ENCODE measurements at regions not wholly inside any gene's neighbourhood (a gene's known extent, or its start where the extent isn't known, plus 50 kb on each side); places are given as distances from the start of the nearest gene placed in this dataset.

DNA sequence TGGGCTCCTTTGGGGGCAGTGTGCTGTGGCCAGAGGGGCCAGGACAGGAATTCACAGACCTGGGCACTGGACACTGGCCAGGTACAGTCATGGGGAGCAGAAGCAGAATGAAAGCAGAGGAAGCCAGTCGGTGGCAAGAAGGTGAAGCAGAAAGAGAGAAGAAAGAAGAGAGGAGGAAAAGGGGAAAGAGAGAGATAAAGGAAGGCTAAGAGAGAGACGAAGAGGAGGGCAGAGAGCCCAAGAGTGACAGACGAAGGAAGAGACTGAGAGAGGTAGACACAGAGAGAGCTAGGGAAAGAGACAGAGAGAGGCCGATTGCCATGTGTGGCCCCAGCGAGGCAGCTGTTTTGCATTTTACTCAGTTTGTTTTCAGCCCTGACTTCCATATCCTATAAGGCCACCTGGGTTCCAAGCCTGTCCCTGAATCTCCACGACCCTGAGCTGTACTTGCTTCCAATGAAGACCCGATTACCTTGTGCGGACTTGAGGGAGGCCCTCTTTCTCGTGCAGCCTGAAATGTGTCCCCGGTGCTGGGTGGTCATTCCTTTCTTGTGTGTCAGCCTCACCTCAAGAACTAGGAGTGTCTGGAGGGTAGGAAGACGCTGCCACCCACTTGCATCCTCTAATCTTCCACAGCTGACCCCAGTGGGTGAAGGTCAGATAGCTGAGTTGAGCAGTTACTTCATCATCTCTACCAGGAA, 73.9 kb downstream of the LSM3 start:
- peaks cover 9% of the 10 kb centered on the region for H3K9me3 Mint-ChIP-seq
- no peak overlapping the region for H3K4me3 Mint-ChIP-seq
- H3K4me1 Mint-ChIP-seq (ENCODE audit: unreplicated experiment), result peaks cover 3% of the 10 kb centered on the region
- H3K27ac Mint-ChIP-seq, result no peak overlapping the region
- H3K36me3 Mint-ChIP-seq, result no peaks in the 10 kb centered on the region
- H3K27me3 Mint-ChIP-seq, result no peaks in the 10 kb centered on the region
- TF ChIP-seq, protein P1, sequence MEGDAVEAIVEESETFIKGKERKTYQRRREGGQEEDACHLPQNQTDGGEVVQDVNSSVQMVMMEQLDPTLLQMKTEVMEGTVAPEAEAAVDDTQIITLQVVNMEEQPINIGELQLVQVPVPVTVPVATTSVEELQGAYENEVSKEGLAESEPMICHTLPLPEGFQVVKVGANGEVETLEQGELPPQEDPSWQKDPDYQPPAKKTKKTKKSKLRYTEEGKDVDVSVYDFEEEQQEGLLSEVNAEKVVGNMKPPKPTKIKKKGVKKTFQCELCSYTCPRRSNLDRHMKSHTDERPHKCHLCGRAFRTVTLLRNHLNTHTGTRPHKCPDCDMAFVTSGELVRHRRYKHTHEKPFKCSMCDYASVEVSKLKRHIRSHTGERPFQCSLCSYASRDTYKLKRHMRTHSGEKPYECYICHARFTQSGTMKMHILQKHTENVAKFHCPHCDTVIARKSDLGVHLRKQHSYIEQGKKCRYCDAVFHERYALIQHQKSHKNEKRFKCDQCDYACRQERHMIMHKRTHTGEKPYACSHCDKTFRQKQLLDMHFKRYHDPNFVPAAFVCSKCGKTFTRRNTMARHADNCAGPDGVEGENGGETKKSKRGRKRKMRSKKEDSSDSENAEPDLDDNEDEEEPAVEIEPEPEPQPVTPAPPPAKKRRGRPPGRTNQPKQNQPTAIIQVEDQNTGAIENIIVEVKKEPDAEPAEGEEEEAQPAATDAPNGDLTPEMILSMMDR (conservative IDR thresholded peaks at IDR 0.05), result no peak
- no peak for DNase-seq (ENCODE audit: extremely low spot score, unreplicated experiment)

DNA sequence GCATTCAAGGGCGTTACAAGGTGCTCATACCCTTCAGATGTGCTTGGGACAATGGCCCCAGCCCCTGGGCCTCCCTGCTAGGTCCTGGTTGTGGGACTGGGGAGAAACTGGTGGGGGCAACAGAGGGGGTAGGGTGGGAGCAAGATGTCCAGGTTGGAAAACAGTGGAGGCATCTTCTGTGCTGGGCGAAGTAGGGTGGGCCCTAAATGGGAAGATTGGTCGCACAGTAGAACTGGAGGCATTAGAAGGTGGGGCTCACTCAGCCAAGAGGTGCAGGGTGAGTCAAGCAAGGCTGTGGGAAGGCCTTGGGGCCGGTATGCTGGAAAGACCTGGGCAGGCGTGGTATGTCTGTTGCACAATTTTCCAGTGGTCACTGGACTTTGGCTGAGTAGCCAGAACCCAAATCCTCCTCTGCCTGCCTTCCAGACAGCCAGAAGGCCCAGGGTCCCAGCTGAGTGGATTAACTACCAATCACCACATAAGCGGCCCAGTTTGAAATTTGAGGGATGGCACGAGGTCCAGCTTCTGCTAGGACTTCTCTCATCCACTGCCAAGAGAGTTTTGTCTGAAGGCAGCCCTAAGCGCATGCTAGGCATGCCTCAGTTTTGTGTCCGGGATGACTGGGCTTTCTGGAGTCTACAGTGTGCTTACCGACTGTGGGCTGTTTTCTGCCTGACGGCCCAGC, 74.5 kb downstream of the LSM3 start:
- no peaks in the 10 kb centered on the region for H3K27me3 Mint-ChIP-seq
- H3K4me3 Mint-ChIP-seq, result no peak overlapping the region
- no peaks in the 10 kb centered on the region for H3K36me3 Mint-ChIP-seq
- H3K4me1 Mint-ChIP-seq (ENCODE audit: unreplicated experiment), result peaks cover 3% of the 10 kb centered on the region
- TF ChIP-seq, protein P1 (conservative IDR thresholded peaks at IDR 0.05), result no peak
- H3K27ac Mint-ChIP-seq, result no peak overlapping the region
- DNase-seq (ENCODE audit: extremely low spot score, unreplicated experiment), result no peak
- peaks cover 9% of the 10 kb centered on the region for H3K9me3 Mint-ChIP-seq

DNA sequence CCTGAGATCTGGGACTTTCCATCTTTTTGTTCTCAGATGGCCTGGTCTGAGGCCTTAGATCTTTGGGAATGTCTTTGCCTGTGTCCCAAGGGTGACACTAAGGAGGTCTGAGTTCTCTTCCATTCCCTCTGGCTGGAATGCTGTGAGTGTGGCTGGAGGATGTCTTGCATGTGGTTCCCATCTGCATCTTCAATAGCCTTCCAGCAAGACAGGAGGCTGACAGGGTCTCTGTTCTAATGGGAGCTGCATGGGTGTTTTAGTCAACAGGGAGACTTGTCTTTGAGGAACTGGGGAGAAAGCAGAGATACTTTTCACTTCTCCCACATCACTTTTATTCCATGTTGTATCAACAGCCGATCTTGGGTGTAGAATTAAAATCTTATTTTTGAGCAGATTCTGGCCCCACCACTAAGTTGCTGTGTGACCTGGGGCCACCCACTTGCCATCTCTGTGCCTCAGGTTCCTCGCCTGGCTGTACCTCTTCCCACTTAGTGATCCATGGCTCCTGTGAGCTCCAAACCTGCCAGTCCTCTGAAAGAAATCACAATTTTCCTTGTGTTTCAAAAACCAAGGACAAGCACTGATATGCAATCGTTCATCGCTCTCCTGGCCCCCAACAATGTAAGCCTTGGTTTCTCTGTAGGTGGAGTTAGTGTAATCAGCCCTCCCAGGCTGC, 75.2 kb downstream of the LSM3 start:
- TF ChIP-seq, protein P1 (conservative IDR thresholded peaks at IDR 0.05), result no peak
- peaks cover 3% of the 10 kb centered on the region for H3K4me1 Mint-ChIP-seq (ENCODE audit: unreplicated experiment)
- peaks cover 9% of the 10 kb centered on the region for H3K9me3 Mint-ChIP-seq
- H3K4me3 Mint-ChIP-seq, result no peak overlapping the region
- no peaks in the 10 kb centered on the region for H3K36me3 Mint-ChIP-seq
- no peak overlapping the region for H3K27ac Mint-ChIP-seq
- H3K27me3 Mint-ChIP-seq, result no peaks in the 10 kb centered on the region
- DNase-seq (ENCODE audit: extremely low spot score, unreplicated experiment), result no peak

DNA sequence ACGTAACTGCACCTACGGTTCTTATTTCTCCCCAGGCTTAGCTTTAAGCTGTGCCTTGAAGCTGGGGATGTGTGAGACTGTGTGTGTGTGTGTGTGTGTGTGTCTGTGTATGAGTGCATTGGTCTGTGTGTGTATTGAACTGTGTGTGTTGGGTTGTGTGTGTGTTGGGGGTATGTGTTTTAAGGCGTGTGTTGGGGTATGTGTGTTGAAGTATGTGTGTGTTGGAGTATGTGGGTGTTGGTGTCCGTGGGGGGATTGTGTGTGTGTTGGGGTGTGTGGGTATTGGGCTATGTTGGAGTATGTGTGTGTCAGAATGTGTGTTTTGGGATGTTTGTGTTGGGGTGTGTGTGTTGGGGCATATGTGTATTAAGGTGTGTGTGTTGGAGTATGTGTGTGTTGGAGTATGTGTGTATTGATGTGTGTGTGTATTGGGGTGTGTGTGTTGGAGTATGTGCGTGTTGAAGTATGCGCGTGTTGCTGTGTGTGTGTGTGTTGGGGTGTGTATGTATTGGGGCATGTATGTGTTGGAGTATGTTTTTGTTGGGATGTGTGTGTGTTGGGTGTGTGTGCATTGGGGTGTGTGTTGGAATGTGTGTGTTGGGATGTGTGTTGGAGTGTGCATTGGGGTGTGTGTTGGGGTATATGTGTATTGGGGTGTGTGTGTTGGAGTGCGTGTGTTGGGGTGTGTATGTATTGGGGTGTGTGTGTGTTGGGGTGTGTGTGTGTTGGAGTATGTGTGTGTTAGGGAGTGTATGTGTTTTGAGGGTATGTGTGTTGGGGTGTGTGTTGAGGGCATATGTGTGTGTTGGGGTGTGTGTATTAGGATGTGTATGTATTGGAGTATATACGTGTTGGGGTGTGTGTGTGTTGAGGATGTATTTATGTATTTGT, 76.4 kb downstream of the LSM3 start:
- no peak for DNase-seq (ENCODE audit: extremely low spot score, unreplicated experiment)
- Mint-ChIP-seq H3K36me3 (no peaks in the 10 kb centered on the region), H3K4me1 (ENCODE audit: unreplicated experiment) (peaks cover under 1% of the 10 kb centered on the region), H3K9me3 (peaks cover 9% of the 10 kb centered on the region), H3K27ac (no peak overlapping the region), H3K4me3 (no peak overlapping the region), H3K27me3 (no peaks in the 10 kb centered on the region)
- TF ChIP-seq, protein P1 (conservative IDR thresholded peaks at IDR 0.05), result no peak

DNA sequence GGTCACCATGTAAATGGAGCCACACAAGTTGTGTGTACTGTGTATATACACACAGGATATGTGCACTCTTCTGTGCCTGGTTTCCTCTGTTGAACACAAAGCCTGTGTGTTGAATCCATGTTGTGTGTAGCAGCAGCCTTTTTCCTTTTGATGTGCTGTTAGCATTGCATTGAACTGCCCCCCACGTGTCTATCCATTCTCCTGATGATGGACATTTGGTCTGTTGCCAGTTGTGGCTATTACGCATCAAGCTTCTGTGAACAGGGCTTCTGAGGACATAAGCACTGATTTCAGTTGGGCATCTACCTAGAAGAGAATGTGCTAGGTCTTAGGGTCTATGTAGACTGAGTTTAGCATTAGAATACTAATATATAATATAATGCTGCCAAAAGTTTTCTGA, 77.4 kb downstream of the LSM3 start:
- no peak for DNase-seq (ENCODE audit: extremely low spot score, unreplicated experiment)
- Mint-ChIP-seq H3K36me3 (no peaks in the 10 kb centered on the region), H3K4me3 (no peak overlapping the region), H3K27ac (no peak overlapping the region), H3K27me3 (no peaks in the 10 kb centered on the region), H3K4me1 (ENCODE audit: unreplicated experiment) (peaks cover 6% of the 10 kb centered on the region), H3K9me3 (peaks cover 3% of the 10 kb centered on the region)
- TF ChIP-seq, protein P1 (conservative IDR thresholded peaks at IDR 0.05), result no peak

Data from type B pancreatic cell (in vitro differentiated cells).